ENCODE measurements at regions not wholly inside any gene's neighbourhood (a gene's known extent, or its start where the extent isn't known, plus 50 kb on each side); places are given as distances from the start of the nearest gene placed in this dataset.

DNA sequence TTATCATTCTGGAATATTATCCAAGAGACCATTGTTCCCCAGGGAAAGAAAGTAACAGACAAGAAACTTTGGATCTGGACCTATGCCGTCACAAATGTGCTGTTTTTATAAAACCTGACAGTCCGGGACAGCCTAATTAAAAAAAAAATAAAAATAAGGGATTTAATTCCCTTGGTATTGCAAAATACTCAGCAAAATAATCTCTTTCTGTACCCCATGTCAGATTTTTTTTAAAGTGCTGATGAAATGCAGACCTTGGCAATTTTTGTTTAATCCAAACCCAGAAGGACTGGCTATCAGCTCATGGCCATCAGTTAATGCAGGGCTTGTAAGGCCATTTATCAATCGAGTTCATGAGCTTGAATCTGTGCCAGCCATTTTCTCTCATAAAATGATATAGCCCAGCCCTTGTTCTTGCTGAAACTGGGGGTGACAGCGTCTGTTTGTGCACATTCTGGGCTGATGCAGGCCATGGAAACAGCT lies 162.7 kb upstream of the S1PR3 start:
- TF ChIP-seq, protein P1, sequence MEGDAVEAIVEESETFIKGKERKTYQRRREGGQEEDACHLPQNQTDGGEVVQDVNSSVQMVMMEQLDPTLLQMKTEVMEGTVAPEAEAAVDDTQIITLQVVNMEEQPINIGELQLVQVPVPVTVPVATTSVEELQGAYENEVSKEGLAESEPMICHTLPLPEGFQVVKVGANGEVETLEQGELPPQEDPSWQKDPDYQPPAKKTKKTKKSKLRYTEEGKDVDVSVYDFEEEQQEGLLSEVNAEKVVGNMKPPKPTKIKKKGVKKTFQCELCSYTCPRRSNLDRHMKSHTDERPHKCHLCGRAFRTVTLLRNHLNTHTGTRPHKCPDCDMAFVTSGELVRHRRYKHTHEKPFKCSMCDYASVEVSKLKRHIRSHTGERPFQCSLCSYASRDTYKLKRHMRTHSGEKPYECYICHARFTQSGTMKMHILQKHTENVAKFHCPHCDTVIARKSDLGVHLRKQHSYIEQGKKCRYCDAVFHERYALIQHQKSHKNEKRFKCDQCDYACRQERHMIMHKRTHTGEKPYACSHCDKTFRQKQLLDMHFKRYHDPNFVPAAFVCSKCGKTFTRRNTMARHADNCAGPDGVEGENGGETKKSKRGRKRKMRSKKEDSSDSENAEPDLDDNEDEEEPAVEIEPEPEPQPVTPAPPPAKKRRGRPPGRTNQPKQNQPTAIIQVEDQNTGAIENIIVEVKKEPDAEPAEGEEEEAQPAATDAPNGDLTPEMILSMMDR (IDR thresholded peaks at IDR 0.05): no peak
- H3K9me3 ChIP-seq (ENCODE audit: control insufficient read depth, insufficient read depth, low read length): no peaks in the 10 kb centered on the region
- H3K27ac Mint-ChIP-seq: no peak overlapping the region
- H3K27me3 ChIP-seq (ENCODE audit: control insufficient read depth, insufficient read depth, low read length): peaks cover 8% of the 10 kb centered on the region
- ATAC-seq: no peak
- no peak overlapping the region for H3K4me3 Mint-ChIP-seq
- no peaks in the 10 kb centered on the region for H3K36me3 ChIP-seq (ENCODE audit: control insufficient read depth, insufficient read depth, low read length)
- H3K9me3 Mint-ChIP-seq: no peaks in the 10 kb centered on the region
- no peaks in the 10 kb centered on the region for H3K4me1 ChIP-seq (ENCODE audit: control insufficient read depth, insufficient read depth, low read length)
- no peak for DNase-seq
- intact Hi-C loops (cut with micrococcal nuclease): no loop called here
- no peak overlapping the region for H3K27ac ChIP-seq (ENCODE audit: low read length)
- no peaks in the 10 kb centered on the region for H3K36me3 Mint-ChIP-seq
- peaks cover 25 to 64% of the 10 kb centered on the region in 2 donors for H3K27me3 Mint-ChIP-seq (ENCODE audit: low read depth in 2 of 2)
- no peaks in the 10 kb centered on the region for H3K4me1 Mint-ChIP-seq
- WGBS (ENCODE audit: insufficient coverage): 71% methylated on average over 3 of the region's 4 CpGs
- H3K4me3 ChIP-seq (ENCODE audit: low read length): no peak overlapping the region

DNA sequence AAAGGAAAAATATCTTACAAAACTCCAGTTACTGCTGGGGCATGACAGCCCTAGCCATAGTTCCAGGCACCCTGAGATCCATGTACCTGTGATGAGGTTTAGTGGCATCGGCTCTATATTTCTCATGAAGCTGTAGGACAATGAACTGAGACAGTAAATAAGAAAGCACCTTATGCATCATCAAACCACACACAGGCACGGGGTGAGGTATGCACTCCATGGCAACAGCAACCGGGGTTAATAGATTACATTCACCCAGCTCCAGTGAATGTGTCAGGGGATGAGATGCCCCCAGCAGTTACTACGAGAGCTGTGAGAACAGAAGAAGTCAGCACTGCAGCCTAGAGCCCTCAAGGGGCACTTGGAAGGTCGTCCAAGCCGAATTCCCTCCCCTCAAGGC lies 162.0 kb upstream of the S1PR3 start:
- H3K27ac Mint-ChIP-seq: no peak overlapping the region
- Histone ChIP-seq H3K9me3 (ENCODE audit: control insufficient read depth, insufficient read depth, low read length) (no peaks in the 10 kb centered on the region), H3K4me3 (ENCODE audit: low read length) (no peak overlapping the region), H3K36me3 (ENCODE audit: control insufficient read depth, insufficient read depth, low read length) (no peaks in the 10 kb centered on the region), H3K27me3 (ENCODE audit: control insufficient read depth, insufficient read depth, low read length) (peaks cover 9% of the 10 kb centered on the region), H3K27ac (ENCODE audit: low read length) (no peak overlapping the region), H3K4me1 (ENCODE audit: control insufficient read depth, insufficient read depth, low read length) (no peaks in the 10 kb centered on the region)
- DNase-seq (no peak), ATAC-seq (no peak)
- WGBS (ENCODE audit: insufficient coverage): 68% methylated on average over 6 of the region's 6 CpGs
- H3K4me1 Mint-ChIP-seq: peaks cover 5% of the 10 kb centered on the region in 2 donors
- no peaks in the 10 kb centered on the region for H3K9me3 Mint-ChIP-seq
- H3K36me3 Mint-ChIP-seq: no peaks in the 10 kb centered on the region
- peaks cover 32 to 69% of the 10 kb centered on the region in 2 donors for H3K27me3 Mint-ChIP-seq (ENCODE audit: low read depth in 2 of 2)
- TF ChIP-seq, protein P1 (IDR thresholded peaks at IDR 0.05): no peak
- intact Hi-C loops (cut with micrococcal nuclease): no loop called here
- no peak overlapping the region for H3K4me3 Mint-ChIP-seq

DNA sequence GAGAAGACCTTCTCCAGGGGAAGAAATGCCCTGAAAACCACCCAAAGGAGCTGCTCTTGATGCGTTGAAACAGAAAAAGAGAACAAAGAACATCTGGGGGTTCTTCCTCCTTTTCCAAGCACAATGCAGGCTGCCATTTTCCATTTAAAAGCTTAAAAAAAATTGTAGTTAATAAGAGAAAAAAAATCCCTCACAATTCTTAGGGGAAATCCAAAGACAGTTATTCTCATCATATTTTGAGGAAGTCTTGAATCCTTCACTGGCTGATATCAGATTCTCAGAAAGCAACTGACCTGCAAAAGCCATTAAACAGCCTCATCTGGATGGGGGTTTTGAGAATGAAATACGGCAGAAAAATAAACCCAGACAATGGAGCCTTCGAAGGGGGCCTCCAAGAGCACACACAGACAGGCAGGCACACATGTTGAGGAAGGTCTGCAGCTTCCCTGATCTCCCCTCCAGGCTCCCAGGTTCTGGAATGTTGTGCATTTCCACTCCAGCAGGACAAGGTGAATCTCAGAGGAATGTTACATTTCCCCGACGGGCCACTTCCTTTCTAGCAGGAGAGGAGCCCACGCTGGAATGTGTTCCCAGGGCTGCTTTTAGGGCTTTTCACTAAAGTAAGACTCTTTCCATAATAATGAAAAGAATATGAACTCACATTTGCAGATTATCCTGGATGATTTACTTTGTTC lies 159.4 kb upstream of the S1PR3 start:
- H3K4me3 ChIP-seq (ENCODE audit: low read length): no peak overlapping the region
- no peaks in the 10 kb centered on the region for H3K9me3 ChIP-seq (ENCODE audit: control insufficient read depth, insufficient read depth, low read length)
- DNase-seq (no peak), ATAC-seq (no peak)
- H3K27ac ChIP-seq (ENCODE audit: low read length): no peak overlapping the region
- TF ChIP-seq, protein P1 (IDR thresholded peaks at IDR 0.05): no peak
- intact Hi-C loops (cut with micrococcal nuclease): no loop called here
- H3K27me3 Mint-ChIP-seq (ENCODE audit: low read depth in 2 of 2): peaks cover 28 to 63% of the 10 kb centered on the region in 2 donors
- H3K36me3 Mint-ChIP-seq: no peaks in the 10 kb centered on the region
- no peak overlapping the region for H3K4me3 Mint-ChIP-seq
- no peaks in the 10 kb centered on the region for H3K9me3 Mint-ChIP-seq
- 29% methylated on average over 6 of the region's 6 CpGs for WGBS (ENCODE audit: insufficient coverage)
- H3K27ac Mint-ChIP-seq: no peak overlapping the region
- H3K27me3 ChIP-seq (ENCODE audit: control insufficient read depth, insufficient read depth, low read length): peaks cover 12% of the 10 kb centered on the region
- H3K4me1 Mint-ChIP-seq: peaks cover 22 to 26% of the 10 kb centered on the region in 2 donors
- peaks cover 3% of the 10 kb centered on the region for H3K4me1 ChIP-seq (ENCODE audit: control insufficient read depth, insufficient read depth, low read length)
- no peaks in the 10 kb centered on the region for H3K36me3 ChIP-seq (ENCODE audit: control insufficient read depth, insufficient read depth, low read length)

DNA sequence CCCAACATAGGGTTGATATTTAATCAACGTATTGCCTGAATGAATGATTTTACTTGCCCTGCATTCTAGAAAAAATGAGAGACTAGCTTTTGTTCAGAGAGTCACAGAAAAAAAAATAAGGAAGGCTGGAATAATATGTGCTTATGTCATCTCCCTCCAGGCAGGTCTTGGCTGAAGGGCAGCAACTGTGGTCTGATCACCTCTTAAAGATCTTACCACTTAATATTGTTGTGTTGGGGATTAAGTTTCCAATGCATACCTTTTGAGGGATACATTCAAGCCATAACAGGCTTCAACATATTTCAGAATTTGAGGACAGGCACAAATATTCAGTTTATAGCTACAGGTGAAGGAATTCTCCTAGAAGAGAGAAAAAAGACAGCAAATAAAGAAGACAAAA lies 157.3 kb upstream of the S1PR3 start:
- no peaks in the 10 kb centered on the region for H3K36me3 Mint-ChIP-seq
- intact Hi-C loops (cut with micrococcal nuclease): no loop called here
- no peaks in the 10 kb centered on the region for H3K9me3 Mint-ChIP-seq
- no peak overlapping the region for H3K4me3 ChIP-seq (ENCODE audit: low read length)
- 88% methylated on average over 1 of the region's 1 CpG for WGBS (ENCODE audit: insufficient coverage)
- no peak overlapping the region for H3K27ac ChIP-seq (ENCODE audit: low read length)
- no peaks in the 10 kb centered on the region for H3K36me3 ChIP-seq (ENCODE audit: control insufficient read depth, insufficient read depth, low read length)
- ATAC-seq (no peak), DNase-seq (no peak)
- no peak overlapping the region for H3K27ac Mint-ChIP-seq
- H3K27me3 ChIP-seq (ENCODE audit: control insufficient read depth, insufficient read depth, low read length): peaks cover 16% of the 10 kb centered on the region
- H3K27me3 Mint-ChIP-seq (ENCODE audit: low read depth in 2 of 2): peaks cover 23 to 67% of the 10 kb centered on the region in 2 donors
- no peaks in the 10 kb centered on the region for H3K9me3 ChIP-seq (ENCODE audit: control insufficient read depth, insufficient read depth, low read length)
- no peak overlapping the region for H3K4me3 Mint-ChIP-seq
- TF ChIP-seq, protein P1 (IDR thresholded peaks at IDR 0.05): no peak
- H3K4me1 ChIP-seq (ENCODE audit: control insufficient read depth, insufficient read depth, low read length): peaks cover 3% of the 10 kb centered on the region
- H3K4me1 Mint-ChIP-seq: peaks cover 22 to 26% of the 10 kb centered on the region in 2 donors
